ENCODE measurements at regions not wholly inside any gene's neighbourhood (a gene's known extent, or its start where the extent isn't known, plus 50 kb on each side); places are given as distances from the start of the nearest gene placed in this dataset.

- TF ChIP-seq EZH2phosphoT487 (IDR thresholded peaks at IDR 0.05; ENCODE audit: borderline replicate concordance, low read length), result no peak
- TF ChIP-seq EZH2 (IDR thresholded peaks at IDR 0.05; ENCODE audit: low read length, unreplicated experiment), result no peak
- TF ChIP-seq, protein P1, sequence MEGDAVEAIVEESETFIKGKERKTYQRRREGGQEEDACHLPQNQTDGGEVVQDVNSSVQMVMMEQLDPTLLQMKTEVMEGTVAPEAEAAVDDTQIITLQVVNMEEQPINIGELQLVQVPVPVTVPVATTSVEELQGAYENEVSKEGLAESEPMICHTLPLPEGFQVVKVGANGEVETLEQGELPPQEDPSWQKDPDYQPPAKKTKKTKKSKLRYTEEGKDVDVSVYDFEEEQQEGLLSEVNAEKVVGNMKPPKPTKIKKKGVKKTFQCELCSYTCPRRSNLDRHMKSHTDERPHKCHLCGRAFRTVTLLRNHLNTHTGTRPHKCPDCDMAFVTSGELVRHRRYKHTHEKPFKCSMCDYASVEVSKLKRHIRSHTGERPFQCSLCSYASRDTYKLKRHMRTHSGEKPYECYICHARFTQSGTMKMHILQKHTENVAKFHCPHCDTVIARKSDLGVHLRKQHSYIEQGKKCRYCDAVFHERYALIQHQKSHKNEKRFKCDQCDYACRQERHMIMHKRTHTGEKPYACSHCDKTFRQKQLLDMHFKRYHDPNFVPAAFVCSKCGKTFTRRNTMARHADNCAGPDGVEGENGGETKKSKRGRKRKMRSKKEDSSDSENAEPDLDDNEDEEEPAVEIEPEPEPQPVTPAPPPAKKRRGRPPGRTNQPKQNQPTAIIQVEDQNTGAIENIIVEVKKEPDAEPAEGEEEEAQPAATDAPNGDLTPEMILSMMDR (conservative IDR thresholded peaks at IDR 0.05; ENCODE audit: low read depth, low read length), result no peak
- BruUV-seq (replicated peaks), result no TSS peak
- no peak overlapping the region for H2AFZ ChIP-seq (ENCODE audit: low read length)
- intact Hi-C loops (cut with micrococcal nuclease), result no loop called here
- H3K79me2 ChIP-seq (ENCODE audit: low read length), result no peaks in the 10 kb centered on the region
- no peaks in the 10 kb centered on the region for H3K9me3 ChIP-seq (ENCODE audit: low read length)
- no peaks in the 10 kb centered on the region for H3K27me3 ChIP-seq (ENCODE audit: low read length)
- H4K20me1 ChIP-seq (ENCODE audit: low read length), result no peaks in the 10 kb centered on the region
- H3K9me2 ChIP-seq (replicated peaks; ENCODE audit: low read length), result no peaks in the 10 kb centered on the region
- H3K4me2 ChIP-seq (ENCODE audit: low read length), result no peak overlapping the region
- no peak overlapping the region for H3K9ac ChIP-seq (ENCODE audit: low read length)
- ChIA-PET POLR2A (ENCODE audit: unreplicated experiment) (no interaction called here), CTCF (no interaction called here)
- 0 out of 2 replicates have a peak, but pooled peaks cover 3% of the 10 kb centered on the region for H3K4me1 ChIP-seq (ENCODE audit: insufficient read depth, low read length)
- no peak overlapping the region for H3K4me3 ChIP-seq (ENCODE audit: low read length)
- ATAC-seq (no peak), DNase-seq (no peak)
- H3K27ac ChIP-seq (ENCODE audit: low read length), result no peak overlapping the region
- no peaks in the 10 kb centered on the region for H3K36me3 ChIP-seq (ENCODE audit: low read depth, low read length)
- H3F3A ChIP-seq (ENCODE audit: low read length, unreplicated experiment), result no peaks in the 10 kb centered on the region
These were observed 107.7 kb downstream of the FAM53A start for GRCh38 chr4:1576304-1576960.

GRCh38 chr4:1575418-1576303, 108.5 kb downstream of the FAM53A start:
- no peak overlapping the region for H3K4me3 ChIP-seq (ENCODE audit: low read length)
- H3K9me3 ChIP-seq (ENCODE audit: low read length), result no peaks in the 10 kb centered on the region

More at GRCh38 chr4:1575418-1576303, 108.5 kb downstream of the FAM53A start:
- Histone ChIP-seq H4K20me1 (ENCODE audit: low read length) (no peaks in the 10 kb centered on the region), H2AFZ (ENCODE audit: low read length) (no peak overlapping the region), H3K27me3 (ENCODE audit: low read length) (no peaks in the 10 kb centered on the region), H3K4me1 (ENCODE audit: insufficient read depth, low read length) (0 out of 2 replicates have a peak, but pooled peaks cover 3% of the 10 kb centered on the region), H3F3A (ENCODE audit: low read length, unreplicated experiment) (no peaks in the 10 kb centered on the region), H3K79me2 (ENCODE audit: low read length) (no peaks in the 10 kb centered on the region), H3K9me2 (replicated peaks; ENCODE audit: low read length) (no peaks in the 10 kb centered on the region), H3K27ac (ENCODE audit: low read length) (no peak overlapping the region), H3K36me3 (ENCODE audit: low read depth, low read length) (no peaks in the 10 kb centered on the region), H3K4me2 (ENCODE audit: low read length) (no peak overlapping the region), H3K9ac (ENCODE audit: low read length) (no peak overlapping the region)
- POLR2A ChIA-PET (ENCODE audit: unreplicated experiment), result no interaction called here
- no peak for TF ChIP-seq EZH2phosphoT487 (IDR thresholded peaks at IDR 0.05; ENCODE audit: borderline replicate concordance, low read length)
- TF ChIP-seq EZH2 (IDR thresholded peaks at IDR 0.05; ENCODE audit: low read length, unreplicated experiment), result no peak
- TF ChIP-seq, protein P1 (conservative IDR thresholded peaks at IDR 0.05; ENCODE audit: low read depth, low read length), result no peak
- no TSS peak for BruUV-seq (replicated peaks)
- CTCF ChIA-PET, result no interaction called here
- ATAC-seq, result no peak
- no peak for DNase-seq
- intact Hi-C loops (cut with micrococcal nuclease), result no loop called here

Measured in PC-3 (cell line).